Breast epithelium (tissue), 3 donors: ENCODE measurements at regions not wholly inside any gene's neighbourhood (a gene's known extent, or its start where the extent isn't known, plus 50 kb on each side); places are given as distances from the start of the nearest gene placed in this dataset.

Experiments
- POLR2AphosphoS5 ChIP-seq, 3 donors: sonication (generic); formaldehyde crosslinking; IDR thresholded peaks; one replicate each; pipeline ENCODE4 v1.6.1; 2017; ENCODE audit warnings: antibody characterized with exemption in 3 of 3
- TF ChIP-seq, protein P1 (sequence below), 3 donors: fragments of 450-650 bp; IDR thresholded peaks; one replicate each; pipeline ENCODE4 v1.5.1; 2016 to 2017; ENCODE audit warnings: antibody characterized with exemption in 3 of 3, mild to moderate bottlenecking in 3 of 3, moderate library complexity in 3 of 3

DNA sequence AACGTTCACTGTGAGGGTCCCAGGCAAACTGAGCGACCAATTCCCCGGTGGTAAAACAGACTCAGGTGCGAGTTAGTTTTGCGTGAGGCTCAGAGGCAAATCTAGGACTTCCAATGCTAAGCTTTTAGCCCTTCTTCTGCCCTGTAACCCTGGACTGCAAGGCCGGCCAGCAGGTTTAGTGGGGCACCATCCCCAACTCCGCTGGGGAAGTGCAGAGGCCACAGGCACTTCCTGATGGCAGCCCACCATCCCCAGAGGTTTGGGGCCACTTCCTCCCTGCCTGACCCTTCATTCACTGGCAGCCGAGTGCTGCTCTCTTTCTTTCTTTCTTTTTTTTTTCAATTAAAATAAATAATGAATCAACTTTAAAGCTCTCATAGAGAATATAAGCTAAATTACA lies 124.6 kb upstream of the B3GAT1 start:
- TF ChIP-seq, protein P1, sequence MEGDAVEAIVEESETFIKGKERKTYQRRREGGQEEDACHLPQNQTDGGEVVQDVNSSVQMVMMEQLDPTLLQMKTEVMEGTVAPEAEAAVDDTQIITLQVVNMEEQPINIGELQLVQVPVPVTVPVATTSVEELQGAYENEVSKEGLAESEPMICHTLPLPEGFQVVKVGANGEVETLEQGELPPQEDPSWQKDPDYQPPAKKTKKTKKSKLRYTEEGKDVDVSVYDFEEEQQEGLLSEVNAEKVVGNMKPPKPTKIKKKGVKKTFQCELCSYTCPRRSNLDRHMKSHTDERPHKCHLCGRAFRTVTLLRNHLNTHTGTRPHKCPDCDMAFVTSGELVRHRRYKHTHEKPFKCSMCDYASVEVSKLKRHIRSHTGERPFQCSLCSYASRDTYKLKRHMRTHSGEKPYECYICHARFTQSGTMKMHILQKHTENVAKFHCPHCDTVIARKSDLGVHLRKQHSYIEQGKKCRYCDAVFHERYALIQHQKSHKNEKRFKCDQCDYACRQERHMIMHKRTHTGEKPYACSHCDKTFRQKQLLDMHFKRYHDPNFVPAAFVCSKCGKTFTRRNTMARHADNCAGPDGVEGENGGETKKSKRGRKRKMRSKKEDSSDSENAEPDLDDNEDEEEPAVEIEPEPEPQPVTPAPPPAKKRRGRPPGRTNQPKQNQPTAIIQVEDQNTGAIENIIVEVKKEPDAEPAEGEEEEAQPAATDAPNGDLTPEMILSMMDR (IDR thresholded peaks at IDR 0.05), result no peak
- no peak for TF ChIP-seq POLR2AphosphoS5 (IDR thresholded peaks at IDR 0.05)
